IgD-negative memory B cell (primary cell): ENCODE measurements at regions not wholly inside any gene's neighbourhood (a gene's known extent, or its start where the extent isn't known, plus 50 kb on each side); places are given as distances from the start of the nearest gene placed in this dataset.
"Not testable (repeated sequence)": the region's sequence is repeated elsewhere in the genome, so short reads cannot be mapped to it uniquely, and the experiment has no call there.

Experiments
- H3K27ac Mint-ChIP-seq, 3 donors: one replicate each; pipeline ENCODE4 v1.8.0; 2020 to 2022; ENCODE audit warnings: mild to moderate bottlenecking in 3 of 3, mixed read lengths in 3 of 3, moderate library complexity in 1 of 3
- H3K27me3 Mint-ChIP-seq: one replicate; pipeline ENCODE4 v1.8.0; 2021; ENCODE audit warnings: mixed read lengths
- H3K36me3 Mint-ChIP-seq: one replicate; pipeline ENCODE4 v1.8.0; 2020; ENCODE audit warnings: mild to moderate bottlenecking, mixed read lengths
- H3K4me1 Mint-ChIP-seq, 3 donors: one replicate each; pipeline ENCODE4 v1.8.0; 2020 to 2022; ENCODE audit warnings: mixed read lengths in 3 of 3, mild to moderate bottlenecking in 1 of 3
- H3K4me3 Mint-ChIP-seq, 4 donors: one replicate each; pipeline ENCODE4 v1.8.0; 2020 to 2022; ENCODE audit warnings: mild to moderate bottlenecking in 4 of 4, mixed read lengths in 4 of 4, moderate library complexity in 3 of 4
- H3K9me3 Mint-ChIP-seq, 3 donors: one replicate each; pipeline ENCODE4 v1.8.0; 2020 to 2021; ENCODE audit warnings: mixed read lengths in 3 of 3, mild to moderate bottlenecking in 1 of 3

- H3K27me3 Mint-ChIP-seq = peaks cover 2% of the 10 kb centered on the region
- H3K27ac Mint-ChIP-seq = peak overlapping the region in 1 of 3 donors; percentile 47
- H3K9me3 Mint-ChIP-seq = no peaks in the 10 kb centered on the region
- peaks cover 8 to 23% (median 18%) of the 10 kb centered on the region in 3 donors for H3K4me1 Mint-ChIP-seq
- H3K4me3 Mint-ChIP-seq = no peak overlapping the region
- H3K36me3 Mint-ChIP-seq = no peaks in the 10 kb centered on the region
These were observed 110.8 kb downstream of the GGTLC2 start for GRCh38 chr22:22754961-22755777.

GRCh38 chr22:22755778-22756100 is 111.3 kb downstream of the GGTLC2 start:
- Mint-ChIP-seq H3K27me3 (peaks cover 2% of the 10 kb centered on the region), H3K9me3 (no peaks in the 10 kb centered on the region), H3K27ac (peak overlapping the region in 1 of 3 donors; percentile 47), H3K4me1 (peaks cover 7 to 23% (median 18%) of the 10 kb centered on the region in 3 donors), H3K4me3 (peak overlapping the region in 1 of 4 donors; percentile 51), H3K36me3 (no peaks in the 10 kb centered on the region)

DNA sequence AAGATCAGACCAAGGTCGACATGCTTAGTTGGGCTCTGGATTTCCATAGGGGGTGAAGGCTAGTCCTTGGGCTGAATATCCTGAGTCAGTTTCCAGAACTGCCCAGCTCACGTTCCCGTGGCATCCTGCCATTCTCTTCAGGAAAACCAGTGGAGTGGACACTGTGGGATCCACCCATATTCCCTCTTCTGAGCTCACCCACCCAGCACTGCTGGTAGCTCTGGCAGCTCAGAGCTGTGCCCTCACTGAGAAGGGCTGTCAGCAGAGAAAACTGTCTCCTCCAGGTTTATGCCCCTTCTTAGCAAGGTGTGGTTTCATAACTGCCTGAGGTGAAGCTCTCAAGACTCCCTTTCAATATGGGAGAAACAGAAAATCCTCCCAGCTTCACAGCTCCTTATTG is 111.7 kb downstream of the GGTLC2 start:
- H3K36me3 Mint-ChIP-seq = no peaks in the 10 kb centered on the region
- peaks cover 7 to 23% (median 18%) of the 10 kb centered on the region in 3 donors for H3K4me1 Mint-ChIP-seq
- H3K27me3 Mint-ChIP-seq = peaks cover 2% of the 10 kb centered on the region
- peak overlapping the region in 1 of 3 donors; percentile 77 for H3K27ac Mint-ChIP-seq
- H3K4me3 Mint-ChIP-seq = peak overlapping the region in 1 of 4 donors; percentile 51
- H3K9me3 Mint-ChIP-seq = no peaks in the 10 kb centered on the region

- not testable (repeated sequence) for H3K27me3 Mint-ChIP-seq, H3K36me3 Mint-ChIP-seq, H3K9me3 Mint-ChIP-seq
- Mint-ChIP-seq H3K4me3 (peak overlapping the region in 1 of 4 donors; percentile 69), H3K4me1 (peaks cover 7 to 23% (median 18%) of the 10 kb centered on the region in 3 donors), H3K27ac (peak overlapping the region in 1 of 3 donors; percentile 77)
These were observed 112.3 kb downstream of the GGTLC2 start for GRCh38 chr22:22756551-22757201.

DNA sequence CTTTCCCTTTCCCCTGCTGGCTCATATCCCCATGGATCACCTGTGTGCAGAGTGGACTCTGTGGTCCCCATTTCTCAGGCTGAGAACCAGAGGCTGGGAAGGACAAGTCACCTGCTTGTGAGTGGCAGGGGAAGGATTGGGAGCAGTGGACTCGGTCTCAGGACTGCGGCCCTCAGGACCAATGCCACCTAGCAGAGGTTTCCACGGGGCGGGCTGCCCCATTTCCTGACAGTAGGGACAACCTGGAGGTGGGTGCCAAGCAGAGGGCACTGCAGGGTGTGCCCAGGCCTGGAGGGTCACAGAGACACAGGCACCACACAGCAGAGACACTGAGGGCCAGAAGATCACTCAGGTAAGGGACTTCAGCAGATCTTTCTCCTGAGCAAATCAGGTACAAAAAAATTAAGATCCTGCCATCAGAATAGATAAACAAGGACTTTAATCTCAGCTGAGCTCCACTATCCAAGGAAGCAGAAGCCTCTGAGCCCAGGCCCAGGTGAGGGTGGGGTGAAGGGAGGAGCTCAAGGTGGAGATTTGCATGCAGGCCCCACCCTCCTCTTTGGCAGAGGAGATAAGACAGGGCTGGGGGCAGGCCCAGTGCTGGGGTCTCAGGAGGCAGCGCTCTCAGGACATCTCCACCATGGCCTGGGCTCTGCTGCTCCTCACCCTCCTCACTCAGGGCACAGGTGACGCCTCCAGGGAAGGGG is 113.8 kb downstream of the GGTLC2 start:
- Mint-ChIP-seq H3K4me1 (peaks cover 2 to 11% (median 8%) of the 10 kb centered on the region in 3 donors), H3K4me3 (peak overlapping the region in 2 of 4 donors; percentile 17 to 81), H3K27ac (peak overlapping the region in 1 of 3 donors; percentile 35)
- not testable (repeated sequence) for H3K36me3 Mint-ChIP-seq, H3K9me3 Mint-ChIP-seq, H3K27me3 Mint-ChIP-seq

DNA sequence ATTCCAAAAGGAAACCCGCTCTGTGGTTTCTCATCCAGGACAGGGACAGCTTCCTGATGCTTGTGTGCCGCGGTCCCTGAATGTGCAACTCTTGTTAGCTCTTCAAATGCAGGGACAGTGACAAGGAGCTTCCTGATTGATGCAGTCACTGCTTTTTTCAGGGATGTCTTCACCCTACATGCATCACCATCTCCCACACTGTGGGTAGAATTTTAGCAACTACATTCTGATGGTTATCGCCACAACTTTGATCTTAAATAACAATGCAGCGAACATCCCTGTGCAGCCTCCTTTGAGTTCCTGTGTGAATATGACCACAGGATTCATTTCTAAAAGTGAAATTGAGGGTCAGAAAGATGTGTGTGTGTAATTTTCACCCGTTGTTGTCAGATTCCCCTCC is 115.0 kb downstream of the GGTLC2 start:
- peaks cover under 1 to 2% (median 1%) of the 10 kb centered on the region in 3 donors for H3K4me1 Mint-ChIP-seq
- no peaks in the 10 kb centered on the region for H3K9me3 Mint-ChIP-seq
- no peak overlapping the region for H3K27ac Mint-ChIP-seq

DNA sequence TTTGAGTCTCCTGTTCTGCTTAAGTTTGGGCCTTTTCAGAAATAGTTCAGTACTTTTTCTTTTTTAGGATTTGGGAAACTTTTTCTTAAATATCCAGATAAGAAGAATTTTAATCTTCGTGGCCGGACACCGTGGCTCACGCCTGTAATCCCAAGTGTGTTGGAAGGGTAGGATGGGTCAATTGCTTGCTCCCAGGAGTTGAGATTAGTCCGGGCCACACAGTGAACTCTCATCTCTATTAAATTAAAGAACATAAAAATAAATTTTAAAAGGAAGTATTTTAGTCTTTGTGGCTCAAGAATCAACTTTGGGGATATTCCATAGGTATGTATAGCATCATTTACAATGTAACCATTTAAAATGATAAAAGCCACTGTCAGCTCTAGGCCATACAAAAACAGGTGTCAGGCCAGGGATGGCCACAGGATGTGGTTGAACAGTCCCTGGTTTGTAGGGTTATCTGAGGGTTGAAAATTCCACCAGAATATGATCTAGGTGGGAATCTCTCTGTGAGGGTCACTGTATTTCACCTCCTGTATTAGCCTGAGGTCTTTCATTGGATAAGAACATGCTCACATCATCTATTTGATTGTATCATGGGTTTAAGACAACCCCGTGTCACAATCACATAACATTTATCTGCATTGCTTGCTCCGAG is 115.6 kb downstream of the GGTLC2 start:
- Mint-ChIP-seq H3K27me3 (peaks cover under 1% of the 10 kb centered on the region), H3K9me3 (no peaks in the 10 kb centered on the region), H3K4me3 (peak overlapping the region in 1 of 4 donors; percentile 31), H3K36me3 (no peaks in the 10 kb centered on the region), H3K27ac (no peak overlapping the region), H3K4me1 (peaks cover 0 to 2% (median 1%) of the 10 kb centered on the region in 3 donors)

More for the DNA sequence above, 115.0 kb downstream of the GGTLC2 start:
- Mint-ChIP-seq H3K36me3 (no peaks in the 10 kb centered on the region), H3K27me3 (no peaks in the 10 kb centered on the region), H3K4me3 (peak overlapping the region in 1 of 4 donors; percentile 83)

- Mint-ChIP-seq H3K4me1 (peaks cover 0 to 2% (median 0%) of the 10 kb centered on the region in 3 donors), H3K9me3 (no peaks in the 10 kb centered on the region), H3K27ac (no peak overlapping the region)
These were observed 117.2 kb downstream of the GGTLC2 start for GRCh38 chr22:22761606-22761962.

DNA sequence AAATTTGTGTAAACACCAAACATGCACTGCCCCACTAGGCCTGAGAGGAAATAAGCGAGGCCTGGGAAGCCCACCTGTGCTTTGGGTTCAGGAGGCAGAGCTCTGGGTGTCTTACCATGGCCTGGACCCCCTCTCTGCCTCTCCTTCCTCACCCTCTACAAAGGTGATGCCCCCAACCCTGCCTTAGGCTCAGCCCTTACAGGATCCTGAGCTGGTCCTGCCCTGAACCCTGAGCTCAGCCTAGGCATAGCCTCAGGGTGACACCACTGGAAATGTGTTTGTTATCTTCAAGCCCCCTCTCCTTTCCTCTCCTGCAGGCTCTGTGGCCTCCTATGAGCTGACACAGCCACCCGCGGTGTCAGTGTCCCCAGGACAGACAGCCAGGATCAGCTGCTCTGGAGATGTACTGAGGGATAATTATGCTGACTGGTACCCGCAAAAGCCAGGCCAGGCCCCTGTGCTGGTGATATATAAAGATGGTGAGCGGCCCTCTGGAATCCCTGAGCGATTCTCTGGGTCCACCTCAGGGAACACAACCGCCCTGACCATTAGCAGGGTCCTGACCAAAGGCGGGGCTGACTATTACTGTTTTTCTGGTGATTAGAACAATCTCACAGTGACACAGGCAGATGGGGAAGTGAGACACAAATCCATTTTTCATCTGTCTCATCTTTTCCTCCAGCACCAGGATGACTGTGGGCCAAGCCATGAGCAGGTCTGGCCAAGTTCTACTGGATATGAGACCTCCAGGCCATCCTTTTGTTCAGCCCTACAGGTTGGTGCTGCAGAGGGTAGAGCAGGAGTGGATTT is 117.8 kb downstream of the GGTLC2 start:
- H3K4me1 Mint-ChIP-seq = peaks cover 0 to 2% (median 0%) of the 10 kb centered on the region in 3 donors

More at GRCh38 chr22:22761606-22761962, 117.2 kb downstream of the GGTLC2 start:
- H3K4me3 Mint-ChIP-seq = no peak overlapping the region
- no peaks in the 10 kb centered on the region for H3K36me3 Mint-ChIP-seq
- H3K27me3 Mint-ChIP-seq = peaks cover 5% of the 10 kb centered on the region

GRCh38 chr22:22763512-22763911 is 119.1 kb downstream of the GGTLC2 start:
- H3K27ac Mint-ChIP-seq = no peak overlapping the region
- H3K4me1 Mint-ChIP-seq = peaks cover 0 to 2% (median 0%) of the 10 kb centered on the region in 3 donors
- no peak overlapping the region for H3K4me3 Mint-ChIP-seq
- H3K36me3 Mint-ChIP-seq = no peaks in the 10 kb centered on the region
- peaks cover 15% of the 10 kb centered on the region for H3K27me3 Mint-ChIP-seq
- H3K9me3 Mint-ChIP-seq = no peaks in the 10 kb centered on the region

More for the DNA sequence above, 117.8 kb downstream of the GGTLC2 start:
- H3K27ac Mint-ChIP-seq = no peak overlapping the region
- no peaks in the 10 kb centered on the region for H3K9me3 Mint-ChIP-seq
- no peaks in the 10 kb centered on the region for H3K36me3 Mint-ChIP-seq
- peak overlapping the region in 1 of 4 donors; percentile 12 for H3K4me3 Mint-ChIP-seq
- H3K27me3 Mint-ChIP-seq = peaks cover 5% of the 10 kb centered on the region

GRCh38 chr22:22764085-22764484 is 119.7 kb downstream of the GGTLC2 start:
- Mint-ChIP-seq H3K4me1 (peaks cover 0 to 2% (median 0%) of the 10 kb centered on the region in 3 donors), H3K27ac (no peak overlapping the region), H3K9me3 (peaks cover 0 to 2% (median 0%) of the 10 kb centered on the region in 3 donors), H3K36me3 (peaks cover 1% of the 10 kb centered on the region), H3K27me3 (peaks cover 19% of the 10 kb centered on the region), H3K4me3 (no peak overlapping the region)

- Mint-ChIP-seq H3K27ac (no peak overlapping the region), H3K9me3 (peaks cover 0 to 2% (median 0%) of the 10 kb centered on the region in 3 donors), H3K4me3 (no peak overlapping the region), H3K4me1 (peaks cover 3 to 12% (median 6%) of the 10 kb centered on the region in 3 donors), H3K36me3 (peaks cover 2% of the 10 kb centered on the region), H3K27me3 (peaks cover 28% of the 10 kb centered on the region)
These were observed 119.6 kb upstream of the IGLL5 start for GRCh38 chr22:22767876-22768602.

DNA sequence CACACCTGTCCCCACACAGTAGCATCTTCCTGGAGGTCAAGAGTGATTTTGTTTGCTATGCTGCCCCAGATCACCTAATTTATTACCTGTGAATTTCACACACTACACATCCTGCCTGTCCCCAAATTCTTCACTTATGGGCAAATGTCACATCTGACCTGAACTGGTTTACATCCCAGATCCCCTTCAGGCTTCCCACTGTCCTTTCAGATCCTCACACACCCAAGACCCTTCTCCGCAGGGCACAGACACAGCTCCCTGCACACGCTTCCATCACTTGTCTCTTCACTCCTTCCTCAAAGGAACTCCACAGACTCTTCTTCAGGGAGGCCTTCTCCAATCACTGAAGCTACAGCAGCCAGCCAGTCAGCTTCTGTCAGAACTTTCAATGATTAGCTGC is 118.7 kb upstream of the IGLL5 start:
- H3K4me3 Mint-ChIP-seq = peak overlapping the region in 1 of 4 donors; percentile 12
- peaks cover 2% of the 10 kb centered on the region for H3K36me3 Mint-ChIP-seq
- H3K27me3 Mint-ChIP-seq = peaks cover 28% of the 10 kb centered on the region
- peaks cover 3 to 13% (median 6%) of the 10 kb centered on the region in 3 donors for H3K4me1 Mint-ChIP-seq
- no peak overlapping the region for H3K27ac Mint-ChIP-seq
- peaks cover 0 to 2% (median 0%) of the 10 kb centered on the region in 3 donors for H3K9me3 Mint-ChIP-seq
